BJ (cell line): ENCODE measurements at regions not wholly inside any gene's neighbourhood (a gene's known extent, or its start where the extent isn't known, plus 50 kb on each side); places are given as distances from the start of the nearest gene placed in this dataset.

ENCODE experiments used
- CTCF ChIA-PET: fragments of 350-600 bp; formaldehyde crosslinking; extraction: SDS; loops from one replicate; lab custom pipeline; 2021; ENCODE audit warnings: antibody characterized with exemption, inconsistent platforms; lab: Yijun Ruan, JAX
- POLR2A ChIA-PET: fragments of 300-600 bp; sonication (Branson Sonifier 250); formaldehyde crosslinking; extraction: SDS; loops from one replicate; lab custom pipeline; 2021; ENCODE audit warnings: antibody characterized with exemption; lab: Charles Lee
- DNase-seq: peaks from one replicate; pipeline ENCODE4 v3.0.0-alpha.2; 2011; ENCODE audit warnings: low read depth
- H3K27me3 ChIP-seq: 2 replicates; pipeline ENCODE4 v1.6.0; 2011; ENCODE audit warnings: low read length; ENCODE audit not compliant: control insufficient read depth, insufficient read depth
- H3K36me3 ChIP-seq: 2 replicates; pipeline ENCODE4 v1.5.1; 2011; ENCODE audit warnings: low read length; ENCODE audit not compliant: control insufficient read depth, insufficient read depth
- H3K4me3 ChIP-seq: 2 replicates; pipeline ENCODE4 v1.5.1; 2011; ENCODE audit warnings: low read depth, mild to moderate bottlenecking, control low read depth, low read length
- CTCF ChIP-seq: IDR thresholded peaks from 2 replicates; pipeline ENCODE4 v1.5.1; 2011; ENCODE audit warnings: low read depth, mild to moderate bottlenecking, control low read depth, inconsistent platforms, low read length, moderate library complexity; ENCODE audit not compliant: insufficient read depth

DNA sequence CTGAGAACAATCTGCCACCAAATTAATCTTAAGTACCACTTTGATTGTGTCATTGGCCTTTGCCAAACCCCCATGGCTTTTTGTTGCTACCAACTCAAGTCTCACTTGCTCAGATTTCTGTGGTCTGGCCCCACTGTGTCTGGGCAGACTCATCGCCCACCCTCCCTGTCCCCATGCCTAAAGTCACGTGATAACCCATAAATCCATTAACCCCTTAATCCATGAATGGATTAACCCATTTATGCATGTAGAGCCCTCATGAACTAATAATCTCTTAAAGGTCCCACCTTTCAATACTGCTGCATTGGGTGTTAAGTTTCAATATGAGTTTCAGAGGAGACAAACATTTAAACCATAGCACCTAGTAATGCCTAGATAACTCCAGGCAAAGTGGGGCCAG, 78.5 kb upstream of the BLTP1 start:
- no peak for TF ChIP-seq CTCF
- ChIA-PET CTCF (no interaction called here), POLR2A (no interaction called here)
- H3K36me3 ChIP-seq: no peaks in the 10 kb centered on the region
- no peak for DNase-seq
- no peaks in the 10 kb centered on the region for H3K27me3 ChIP-seq
- H3K4me3 ChIP-seq: no peak overlapping the region

- CTCF ChIA-PET: no interaction called here
- POLR2A ChIA-PET: no interaction called here
- Histone ChIP-seq H3K4me3 (no peak overlapping the region), H3K36me3 (no peaks in the 10 kb centered on the region), H3K27me3 (no peaks in the 10 kb centered on the region)
- DNase-seq: no peak
- no peak for TF ChIP-seq CTCF
These were observed 86.2 kb upstream of the BLTP1 start for GRCh38 chr4:122065915-122066314.

- H3K27me3 ChIP-seq: no peaks in the 10 kb centered on the region
- H3K4me3 ChIP-seq: no peak overlapping the region
- no peak for DNase-seq
- no peaks in the 10 kb centered on the region for H3K36me3 ChIP-seq
- no peak for TF ChIP-seq CTCF
- CTCF ChIA-PET: no interaction called here
- POLR2A ChIA-PET: no interaction called here
These were observed 87.0 kb upstream of the BLTP1 start for GRCh38 chr4:122065149-122065548.

GRCh38 chr4:122053186-122053585, 98.9 kb upstream of the BLTP1 start:
- CTCF ChIA-PET: interaction anchor here (0.7 kb wide), 1 partner anchor 132 kb away, joined by 3 read pairs; no protein-coding TSS in a partner anchor
- no peak for TF ChIP-seq CTCF
- H3K4me3 ChIP-seq: no peak overlapping the region
- H3K36me3 ChIP-seq: no peaks in the 10 kb centered on the region
- POLR2A ChIA-PET: no interaction called here
- H3K27me3 ChIP-seq: no peaks in the 10 kb centered on the region
- DNase-seq: no peak

- Histone ChIP-seq H3K27me3 (no peaks in the 10 kb centered on the region), H3K36me3 (no peaks in the 10 kb centered on the region), H3K4me3 (no peak overlapping the region)
- DNase-seq: no peak
- TF ChIP-seq CTCF: no peak
- ChIA-PET POLR2A (no interaction called here), CTCF (no interaction called here)
These were observed 99.5 kb upstream of the BLTP1 start for GRCh38 chr4:122052677-122053076.
